HG03280 (cell line): ENCODE measurements at regions not wholly inside any gene's neighbourhood (a gene's known extent, or its start where the extent isn't known, plus 50 kb on each side); places are given as distances from the start of the nearest gene placed in this dataset.

Experiments used
- ATAC-seq: cut with Tn5 transposase; IDR thresholded peaks from one replicate; pipeline ENCODE4 v1.9.1; 2021; ENCODE audit warnings: mild to moderate bottlenecking, moderate library complexity; ENCODE audit not compliant: unreplicated experiment

GRCh38 chr12:3972576-3972975 lies 99.4 kb upstream of the PARP11 start:
- no peak for ATAC-seq

GRCh38 chr12:3968523-3968922 lies 95.3 kb upstream of the PARP11 start:
- ATAC-seq, result no peak

- no peak for ATAC-seq
Measured at GRCh38 chr12:3967556-3968160, 94.5 kb upstream of the PARP11 start.

GRCh38 chr12:3966376-3966775 lies 93.2 kb upstream of the PARP11 start:
- ATAC-seq, result no peak

GRCh38 chr12:3965046-3965445 lies 91.8 kb upstream of the PARP11 start:
- no peak for ATAC-seq

- ATAC-seq, result no peak
Measured at GRCh38 chr12:3964439-3964838, 91.2 kb upstream of the PARP11 start.

- no peak for ATAC-seq
Measured at GRCh38 chr12:3962631-3963483, 89.7 kb upstream of the PARP11 start.

GRCh38 chr12:3961591-3961990 lies 88.4 kb upstream of the PARP11 start:
- ATAC-seq, result no peak

GRCh38 chr12:3959799-3960560 lies 86.8 kb upstream of the PARP11 start:
- no peak for ATAC-seq

GRCh38 chr12:3958534-3958933 lies 85.3 kb upstream of the PARP11 start:
- ATAC-seq, result no peak

GRCh38 chr12:3951380-3952135 lies 78.4 kb upstream of the PARP11 start:
- no peak for ATAC-seq

GRCh38 chr12:3950714-3951320 lies 77.6 kb upstream of the PARP11 start:
- no peak for ATAC-seq

GRCh38 chr12:3947781-3948180 lies 74.6 kb upstream of the PARP11 start:
- ATAC-seq, result no peak

- ATAC-seq, result no peak
Measured at GRCh38 chr12:3945671-3946070, 72.5 kb upstream of the PARP11 start.

- ATAC-seq, result no peak
Measured at GRCh38 chr12:3944620-3945019, 71.4 kb upstream of the PARP11 start.

- ATAC-seq, result no peak
Measured at GRCh38 chr12:3938042-3938544, 64.9 kb upstream of the PARP11 start.

- no peak for ATAC-seq
Measured at GRCh38 chr12:3935078-3935477, 61.9 kb upstream of the PARP11 start.

GRCh38 chr12:3933819-3934192 lies 60.6 kb upstream of the PARP11 start:
- ATAC-seq, result no peak

- no peak for ATAC-seq
Measured at GRCh38 chr12:3933074-3933818, 60.0 kb upstream of the PARP11 start.

- no peak for ATAC-seq
Measured at GRCh38 chr12:3931776-3932175, 58.6 kb upstream of the PARP11 start.
